Choroid plexus epithelial cell (primary cell): ENCODE measurements at regions not wholly inside any gene's neighbourhood (a gene's known extent, or its start where the extent isn't known, plus 50 kb on each side); places are given as distances from the start of the nearest gene placed in this dataset.

ENCODE experiments used
- DNase-seq: peaks from one replicate; pipeline ENCODE4 v3.0.0-alpha.2; 2010; ENCODE audit warnings: low read depth
- H3K4me3 ChIP-seq: 2 replicates; pipeline ENCODE4 v1.5.1; 2011; ENCODE audit warnings: low read depth, mild to moderate bottlenecking, control low read depth, low read length, moderate library complexity
- TF ChIP-seq, protein P1 (sequence below): conservative IDR thresholded peaks from 2 replicates; pipeline ENCODE4 v1.5.1; 2011; ENCODE audit warnings: low read depth, mild to moderate bottlenecking, control low read depth, inconsistent platforms, low read length, moderate library complexity

DNA sequence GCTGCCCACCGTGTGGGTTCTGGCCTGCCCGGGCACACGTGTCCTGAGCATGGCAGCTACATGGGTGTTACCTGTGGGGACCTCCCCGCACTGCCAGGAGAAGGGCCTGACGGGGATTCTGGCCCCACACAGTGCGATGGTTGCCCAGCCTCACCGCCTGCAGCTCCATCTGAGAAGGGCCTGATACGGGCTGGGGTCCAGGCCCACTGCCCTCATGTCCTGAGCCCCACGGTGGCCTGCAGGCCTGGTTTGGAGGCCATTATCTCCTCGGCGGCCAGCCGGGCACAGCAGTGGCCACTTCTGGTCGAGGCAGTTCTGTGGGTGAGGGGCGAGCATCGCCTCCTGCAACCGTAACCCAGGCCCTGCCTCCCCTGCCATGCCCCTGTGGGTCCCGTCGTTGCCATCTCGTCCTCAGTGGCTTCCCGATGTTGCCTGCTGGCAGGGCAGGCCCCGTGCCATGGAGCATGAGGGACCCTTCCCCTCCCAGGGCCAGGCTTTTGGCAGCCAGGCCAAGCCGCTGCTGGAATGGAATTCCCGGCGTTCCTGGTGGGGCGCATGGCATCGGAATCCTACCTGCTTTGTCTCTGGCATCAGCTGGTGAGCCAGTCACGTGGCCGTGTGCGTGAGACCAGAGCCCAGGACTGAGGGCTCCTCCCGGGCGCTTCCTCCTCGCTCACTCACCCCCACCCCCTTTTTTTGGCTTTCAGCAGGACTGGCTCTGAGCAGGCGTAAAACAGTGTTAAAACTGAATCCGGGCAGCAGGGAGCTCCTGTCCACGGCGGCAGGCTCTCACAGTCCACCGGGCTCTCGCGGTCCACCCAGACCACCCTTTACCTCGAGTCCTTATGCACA is 71.9 kb upstream of the PPARA start:
- TF ChIP-seq, protein P1, sequence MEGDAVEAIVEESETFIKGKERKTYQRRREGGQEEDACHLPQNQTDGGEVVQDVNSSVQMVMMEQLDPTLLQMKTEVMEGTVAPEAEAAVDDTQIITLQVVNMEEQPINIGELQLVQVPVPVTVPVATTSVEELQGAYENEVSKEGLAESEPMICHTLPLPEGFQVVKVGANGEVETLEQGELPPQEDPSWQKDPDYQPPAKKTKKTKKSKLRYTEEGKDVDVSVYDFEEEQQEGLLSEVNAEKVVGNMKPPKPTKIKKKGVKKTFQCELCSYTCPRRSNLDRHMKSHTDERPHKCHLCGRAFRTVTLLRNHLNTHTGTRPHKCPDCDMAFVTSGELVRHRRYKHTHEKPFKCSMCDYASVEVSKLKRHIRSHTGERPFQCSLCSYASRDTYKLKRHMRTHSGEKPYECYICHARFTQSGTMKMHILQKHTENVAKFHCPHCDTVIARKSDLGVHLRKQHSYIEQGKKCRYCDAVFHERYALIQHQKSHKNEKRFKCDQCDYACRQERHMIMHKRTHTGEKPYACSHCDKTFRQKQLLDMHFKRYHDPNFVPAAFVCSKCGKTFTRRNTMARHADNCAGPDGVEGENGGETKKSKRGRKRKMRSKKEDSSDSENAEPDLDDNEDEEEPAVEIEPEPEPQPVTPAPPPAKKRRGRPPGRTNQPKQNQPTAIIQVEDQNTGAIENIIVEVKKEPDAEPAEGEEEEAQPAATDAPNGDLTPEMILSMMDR, result no peak
- no peak overlapping the region for H3K4me3 ChIP-seq
- DNase-seq, result no peak

DNA sequence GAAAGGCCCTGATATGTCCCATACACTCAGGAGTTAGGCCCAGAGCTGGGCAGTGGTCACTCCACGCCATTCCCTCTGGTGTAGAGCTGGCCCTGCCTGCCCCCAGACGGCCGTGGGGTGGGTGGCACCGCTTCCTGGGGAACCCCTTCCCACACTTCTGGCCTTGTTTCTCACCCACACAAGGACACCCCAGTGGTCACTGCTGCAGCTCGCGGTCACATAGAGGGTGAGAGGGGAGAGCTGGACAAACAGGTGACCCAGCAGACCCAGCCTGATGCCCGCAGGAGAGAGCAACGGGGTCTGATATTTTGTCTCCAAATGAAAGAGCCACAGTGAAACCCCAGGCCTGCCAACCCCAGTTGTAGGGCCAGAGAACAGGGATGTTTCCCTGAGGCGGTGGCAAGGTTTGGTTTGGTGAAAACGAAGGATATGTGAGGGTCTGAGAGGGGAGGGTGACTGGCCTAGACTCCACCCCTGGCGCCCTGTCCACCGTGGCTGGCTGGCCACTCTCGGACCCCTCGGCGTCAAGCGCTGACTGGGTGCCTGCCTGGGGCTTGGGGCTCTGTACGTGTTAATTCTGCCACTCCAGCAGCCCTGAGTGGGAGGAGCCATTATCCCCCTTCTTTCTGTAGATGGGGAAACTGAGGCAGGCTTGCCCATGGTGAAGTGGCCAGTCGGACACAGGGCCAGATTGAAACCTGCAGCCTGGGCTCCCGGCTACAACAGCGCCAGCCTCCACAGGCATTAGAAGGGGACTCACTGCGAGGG is 71.0 kb upstream of the PPARA start:
- H3K4me3 ChIP-seq, result no peak overlapping the region
- DNase-seq, result no peak
- TF ChIP-seq, protein P1, result no peak

DNA sequence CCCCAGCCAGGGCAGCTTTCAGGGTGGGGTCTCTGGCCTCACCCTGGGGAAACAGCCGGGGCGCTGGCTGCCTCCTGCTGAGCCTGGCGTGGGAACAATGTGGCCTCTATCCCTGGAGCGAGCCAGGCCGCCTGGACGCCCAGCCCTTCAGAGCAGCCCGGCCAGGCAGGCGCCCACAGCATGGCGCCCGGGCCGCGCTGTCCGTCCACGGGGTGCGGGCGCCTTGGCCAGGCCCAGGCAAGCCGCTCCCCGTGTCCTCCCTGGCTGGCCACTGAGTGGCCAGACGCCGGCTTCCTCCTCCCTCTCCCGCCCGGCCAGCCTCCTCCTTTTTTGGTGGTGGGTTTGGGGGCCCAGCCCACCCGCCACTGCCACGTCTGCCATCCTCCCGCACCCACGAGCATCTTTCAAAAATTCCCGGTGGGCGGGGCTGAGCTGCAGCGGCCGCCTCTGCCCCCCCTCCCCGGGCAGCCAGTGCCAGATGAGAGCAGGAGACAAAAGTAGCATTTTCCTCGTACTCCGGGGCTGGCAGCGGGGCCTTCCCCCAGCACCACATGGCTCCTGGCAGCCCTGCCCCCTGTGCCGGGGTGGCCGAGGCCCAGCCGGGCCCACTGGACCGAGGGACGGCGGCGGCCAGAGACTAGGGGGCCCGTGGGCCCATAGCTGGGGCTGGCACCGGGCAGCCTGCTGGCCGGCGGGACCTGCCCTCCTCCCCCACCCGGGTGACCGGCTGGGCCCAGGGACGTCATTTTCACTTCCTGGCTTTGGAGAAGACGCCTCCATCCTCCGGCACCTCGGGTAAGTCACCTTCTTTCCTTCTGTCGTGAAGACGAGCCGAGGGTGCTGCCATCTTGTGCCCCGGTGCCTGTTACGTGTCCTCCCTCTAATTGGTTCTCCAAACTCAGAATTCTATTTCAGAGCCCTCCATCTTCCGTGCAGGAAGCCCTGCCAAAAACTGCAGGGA is 70.2 kb upstream of the PPARA start:
- DNase-seq, result no peak
- TF ChIP-seq, protein P1, result no peak
- no peak overlapping the region for H3K4me3 ChIP-seq

DNA sequence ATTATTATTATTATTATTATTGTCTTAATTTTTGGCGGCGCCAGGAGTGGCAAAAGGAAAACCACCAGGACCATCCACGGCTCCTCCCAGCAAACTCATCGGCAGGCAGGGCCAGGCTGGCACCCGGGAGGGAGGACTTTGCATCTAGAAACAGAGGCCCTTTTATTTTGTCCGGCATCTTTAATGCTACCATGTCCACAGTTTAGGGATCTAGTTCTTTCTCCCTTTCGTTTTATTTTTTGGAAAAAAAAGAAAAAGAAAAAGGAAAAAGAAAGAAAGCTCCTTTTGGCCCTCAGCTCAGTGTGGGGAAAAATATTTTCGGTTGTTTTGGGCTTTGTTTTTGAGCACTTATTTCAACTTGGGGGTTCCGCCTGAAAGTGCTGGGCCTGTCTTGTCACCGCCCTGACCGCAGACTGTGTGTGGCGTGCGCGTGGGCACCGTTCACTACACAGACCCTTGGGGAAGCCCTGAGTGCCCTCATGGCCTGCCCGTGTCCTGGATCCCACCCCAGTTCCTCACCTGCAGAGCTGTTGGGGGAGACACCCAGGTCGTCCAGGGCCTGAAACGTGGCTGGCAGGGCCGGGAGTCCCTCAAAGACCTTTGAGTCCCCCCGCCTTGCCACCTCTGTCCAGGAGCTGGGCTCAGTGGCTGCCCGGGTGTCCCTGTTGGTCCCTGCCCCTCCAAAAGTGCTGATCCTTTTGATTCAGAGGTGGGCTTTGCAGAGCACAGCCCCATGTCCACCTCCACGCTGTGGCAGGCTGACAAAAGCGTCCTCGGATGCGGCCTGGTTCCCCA is 69.1 kb upstream of the PPARA start:
- no peak overlapping the region for H3K4me3 ChIP-seq
- TF ChIP-seq, protein P1, result no peak
- no peak for DNase-seq

DNA sequence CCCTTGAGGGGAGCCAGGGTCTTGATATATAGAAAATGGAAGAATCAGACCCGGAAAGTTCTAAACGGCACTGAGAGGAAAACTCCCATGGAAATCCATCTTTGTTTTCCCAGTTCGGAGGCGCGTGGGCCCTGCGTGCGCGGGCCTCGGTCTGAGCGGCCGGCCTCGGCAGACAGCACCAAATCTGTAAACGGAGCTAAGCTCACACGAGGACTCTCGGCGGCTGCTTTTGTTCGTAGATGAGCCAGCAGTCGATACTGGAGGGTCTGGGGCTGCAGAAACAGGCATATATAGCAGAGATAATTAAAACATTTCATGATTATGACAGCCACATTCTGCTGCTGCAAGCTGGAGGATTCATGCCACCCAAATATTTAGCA is 68.5 kb upstream of the PPARA start:
- H3K4me3 ChIP-seq, result no peak overlapping the region
- TF ChIP-seq, protein P1, result no peak

DNA sequence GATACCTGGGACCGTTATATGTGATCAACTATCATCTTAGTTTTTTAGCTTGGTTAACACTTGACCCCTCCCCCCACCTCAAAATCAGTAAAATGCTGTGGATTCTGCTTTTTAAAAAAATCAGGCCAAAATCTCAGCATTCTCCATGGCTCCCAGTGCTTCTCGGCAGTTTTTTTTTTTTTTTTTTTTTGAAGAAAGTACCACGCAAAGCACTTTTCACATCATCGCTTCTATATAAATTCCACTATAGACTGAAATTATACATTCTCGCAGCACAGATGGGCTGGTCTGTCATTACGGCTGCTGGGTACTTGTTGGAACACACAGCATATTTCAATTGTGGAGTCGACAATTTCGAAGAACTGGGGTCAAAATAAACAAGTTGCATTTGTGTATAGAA is 67.7 kb upstream of the PPARA start:
- TF ChIP-seq, protein P1, result no peak
- DNase-seq, result no peak
- no peak overlapping the region for H3K4me3 ChIP-seq

More for the DNA sequence above, 68.5 kb upstream of the PPARA start:
- no peak for DNase-seq
